Fibroblast of lung (primary cell): ENCODE measurements at regions not wholly inside any gene's neighbourhood (a gene's known extent, or its start where the extent isn't known, plus 50 kb on each side); places are given as distances from the start of the nearest gene placed in this dataset.

Experiments
- DNase-seq, 2 donors: peaks; one replicate each; pipeline versions ENCODE4 v3.0.0 to v3.0.0-alpha.2; 2010; ENCODE audit warnings: low read depth in 2 of 2
- H2AFZ ChIP-seq: 2 replicates; pipeline ENCODE4 v1.5.1; 2012; ENCODE audit warnings: low read length, control low read depth, inconsistent platforms
- H3K27ac ChIP-seq: 2 replicates; pipeline ENCODE4 v1.5.1; 2011; ENCODE audit warnings: low read length, control low read depth; ENCODE audit not compliant: insufficient read depth
- H3K27me3 ChIP-seq: 2 replicates; pipeline ENCODE4 v1.5.1; 2011; ENCODE audit warnings: mild to moderate bottlenecking, low read length; ENCODE audit not compliant: control insufficient read depth, insufficient read depth
- H3K36me3 ChIP-seq: 2 replicates; pipeline ENCODE4 v1.5.1; 2011; ENCODE audit warnings: low read length; ENCODE audit not compliant: control insufficient read depth, insufficient read depth
- H3K4me1 ChIP-seq: 2 replicates; pipeline ENCODE4 v1.5.1; 2011; ENCODE audit warnings: low read length; ENCODE audit not compliant: control insufficient read depth, insufficient read depth; ENCODE audit errors: extremely low read depth
- H3K4me2 ChIP-seq: 2 replicates; pipeline ENCODE4 v1.5.1; 2011; ENCODE audit warnings: low read length, control low read depth; ENCODE audit not compliant: insufficient read depth; ENCODE audit errors: extremely low read depth
- H3K4me3 ChIP-seq, 4 experiments: fragments of 200-600 bp in 1 of 4; sonication (generic) in 1 of 4; replicated peaks in 1 of 4; 2 replicates each; pipeline ENCODE4 v1.5.1; 2011 to 2016; ENCODE audit warnings: low read length in 4 of 4, low read depth in 3 of 4, mild to moderate bottlenecking in 3 of 4, control low read depth in 2 of 4, inconsistent platforms in 1 of 4, mixed read lengths in 1 of 4; ENCODE audit not compliant: insufficient read depth in 1 of 4; ENCODE audit errors: control extremely low read depth in 1 of 4
- H3K79me2 ChIP-seq: 2 replicates; pipeline ENCODE4 v1.5.1; 2012; ENCODE audit warnings: mild to moderate bottlenecking, low read length, inconsistent platforms; ENCODE audit not compliant: control insufficient read depth, insufficient read depth
- H3K9ac ChIP-seq: 2 replicates; pipeline ENCODE4 v1.5.1; 2011; ENCODE audit warnings: mild to moderate bottlenecking, low read length, control low read depth; ENCODE audit not compliant: insufficient read depth
- H3K9me3 ChIP-seq: 2 replicates; pipeline ENCODE4 v1.5.1; 2012; ENCODE audit warnings: low read depth, low read length; ENCODE audit not compliant: control insufficient read depth, insufficient read depth
- H4K20me1 ChIP-seq: 2 replicates; pipeline ENCODE4 v1.5.1; 2011; ENCODE audit warnings: low read length; ENCODE audit not compliant: control insufficient read depth, insufficient read depth; ENCODE audit errors: extremely low read depth
- CTCF ChIP-seq, 2 donors: IDR thresholded peaks in 1 of 2; conservative IDR thresholded peaks in 1 of 2; 1 replicate in 1 of 2; 2 replicates in 1 of 2; pipeline ENCODE4 v1.5.1; 2011 to 2012; ENCODE audit warnings: low read length in 2 of 2, control low read depth in 1 of 2, inconsistent platforms in 1 of 2, low read depth in 1 of 2, mild to moderate bottlenecking in 1 of 2
- EZH2 ChIP-seq: IDR thresholded peaks from 2 replicates; pipeline ENCODE4 v1.5.1; 2012; ENCODE audit warnings: low read length, control low read depth, mild to moderate bottlenecking; ENCODE audit errors: missing control alignments

DNA sequence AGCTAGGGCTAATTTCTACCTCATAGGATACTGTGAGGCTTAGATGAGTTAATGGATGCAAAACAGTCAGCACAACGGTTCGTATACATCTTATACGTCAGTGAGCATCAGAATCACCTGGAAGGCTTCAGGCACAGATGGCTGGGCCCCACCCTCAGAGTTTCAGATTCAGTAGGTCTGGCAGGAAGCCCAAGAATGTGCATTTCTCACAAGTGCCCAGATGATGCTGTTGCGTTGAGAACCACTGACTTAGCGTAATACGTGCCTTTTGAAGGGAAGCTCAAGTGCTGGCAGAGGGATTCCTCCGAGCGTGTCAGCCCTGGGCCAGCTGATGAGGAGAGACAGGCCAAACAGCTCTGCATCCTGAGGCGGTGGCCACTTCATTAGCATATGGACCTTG lies 117.1 kb upstream of the WWC1 start:
- no peak overlapping the region for H3K4me2 ChIP-seq
- peak; percentile 6 to 75 for DNase-seq
- no peaks in the 10 kb centered on the region for H3K4me1 ChIP-seq
- no peaks in the 10 kb centered on the region for H3K27me3 ChIP-seq
- H3K79me2 ChIP-seq: no peaks in the 10 kb centered on the region
- H3K27ac ChIP-seq: no peak overlapping the region
- H3K9ac ChIP-seq: no peak overlapping the region
- no peaks in the 10 kb centered on the region for H4K20me1 ChIP-seq
- no peaks in the 10 kb centered on the region for H3K36me3 ChIP-seq
- H3K9me3 ChIP-seq: no peaks in the 10 kb centered on the region
- TF ChIP-seq CTCF (conservative IDR thresholded peaks at IDR 0.05 in 1 of 2, IDR thresholded peaks at IDR 0.05 in 1 of 2; ENCODE audit: low read depth in 1 of 2, low read length in 2 of 2): no peak
- TF ChIP-seq EZH2: no peak
- H2AFZ ChIP-seq: no peak overlapping the region
- no peak overlapping the region for H3K4me3 ChIP-seq

DNA sequence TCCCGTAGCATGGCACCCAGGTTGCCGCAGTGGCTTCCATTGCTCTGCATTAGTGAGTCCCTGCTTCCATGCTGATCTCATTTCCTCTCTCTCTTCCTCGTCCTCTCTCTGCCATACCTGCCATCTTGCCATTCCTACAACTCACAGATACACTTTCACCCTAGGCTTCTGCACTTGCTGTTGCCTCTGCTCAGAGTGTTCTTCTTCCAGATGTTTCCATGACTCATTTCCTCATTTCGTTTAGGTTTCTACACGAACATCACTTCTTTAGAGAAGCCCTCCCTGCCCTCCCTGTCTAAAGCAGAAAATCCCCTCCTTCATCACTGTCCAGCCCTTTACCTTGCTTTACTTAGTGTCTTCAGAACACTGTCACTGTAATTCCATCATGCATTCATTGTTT lies 115.2 kb upstream of the WWC1 start:
- TF ChIP-seq CTCF (conservative IDR thresholded peaks at IDR 0.05 in 1 of 2, IDR thresholded peaks at IDR 0.05 in 1 of 2; ENCODE audit: low read depth in 1 of 2, low read length in 2 of 2): no peak
- no peak for TF ChIP-seq EZH2
- H3K27me3 ChIP-seq: no peaks in the 10 kb centered on the region
- DNase-seq: no peak

DNA sequence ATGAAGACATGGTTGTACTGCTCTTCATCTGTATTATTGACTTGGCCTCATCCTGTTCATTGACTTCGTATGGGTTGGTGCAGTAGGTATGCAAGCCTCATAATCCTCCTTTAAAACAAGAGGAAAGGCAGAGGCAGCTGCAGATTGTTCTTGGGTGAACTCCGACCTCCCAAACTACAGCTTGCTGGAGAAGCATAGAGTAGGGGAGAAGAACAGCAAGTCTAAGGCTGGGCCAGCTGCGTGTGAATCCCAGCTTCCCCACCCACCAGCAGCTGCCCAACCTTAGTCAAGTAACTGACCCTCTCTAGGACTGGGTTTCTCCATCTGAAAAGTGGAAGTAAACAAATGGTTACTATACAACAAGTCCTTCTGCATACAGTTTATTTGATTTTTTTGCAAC lies 114.5 kb upstream of the WWC1 start:
- no peaks in the 10 kb centered on the region for H3K4me1 ChIP-seq
- H3K9me3 ChIP-seq: no peaks in the 10 kb centered on the region
- H3K9ac ChIP-seq: no peak overlapping the region
- H2AFZ ChIP-seq: no peak overlapping the region
- no peak overlapping the region for H3K27ac ChIP-seq
- TF ChIP-seq EZH2 (no peak), CTCF (conservative IDR thresholded peaks at IDR 0.05 in 1 of 2, IDR thresholded peaks at IDR 0.05 in 1 of 2; ENCODE audit: low read depth in 1 of 2, low read length in 2 of 2) (no peak)
- no peak overlapping the region for H3K4me3 ChIP-seq
- no peaks in the 10 kb centered on the region for H4K20me1 ChIP-seq
- H3K79me2 ChIP-seq: no peaks in the 10 kb centered on the region
- H3K4me2 ChIP-seq: no peak overlapping the region
- H3K36me3 ChIP-seq: no peaks in the 10 kb centered on the region
- H3K27me3 ChIP-seq: no peaks in the 10 kb centered on the region
- no peak for DNase-seq

More for the DNA sequence above, 115.2 kb upstream of the WWC1 start:
- no peak overlapping the region for H3K9ac ChIP-seq
- H4K20me1 ChIP-seq: no peaks in the 10 kb centered on the region
- no peaks in the 10 kb centered on the region for H3K4me1 ChIP-seq
- no peak overlapping the region for H3K4me3 ChIP-seq
- H3K36me3 ChIP-seq: no peaks in the 10 kb centered on the region
- H3K79me2 ChIP-seq: no peaks in the 10 kb centered on the region
- no peaks in the 10 kb centered on the region for H3K9me3 ChIP-seq
- no peak overlapping the region for H3K27ac ChIP-seq
- H2AFZ ChIP-seq: no peak overlapping the region
- no peak overlapping the region for H3K4me2 ChIP-seq
